Fibroblast of skin of abdomen (primary cell): ENCODE measurements at regions not wholly inside any gene's neighbourhood (a gene's known extent, or its start where the extent isn't known, plus 50 kb on each side); places are given as distances from the start of the nearest gene placed in this dataset.

ENCODE experiments used
- DNase-seq: peaks from one replicate; pipeline ENCODE4 v3.0.0-alpha.2; 2013

DNA sequence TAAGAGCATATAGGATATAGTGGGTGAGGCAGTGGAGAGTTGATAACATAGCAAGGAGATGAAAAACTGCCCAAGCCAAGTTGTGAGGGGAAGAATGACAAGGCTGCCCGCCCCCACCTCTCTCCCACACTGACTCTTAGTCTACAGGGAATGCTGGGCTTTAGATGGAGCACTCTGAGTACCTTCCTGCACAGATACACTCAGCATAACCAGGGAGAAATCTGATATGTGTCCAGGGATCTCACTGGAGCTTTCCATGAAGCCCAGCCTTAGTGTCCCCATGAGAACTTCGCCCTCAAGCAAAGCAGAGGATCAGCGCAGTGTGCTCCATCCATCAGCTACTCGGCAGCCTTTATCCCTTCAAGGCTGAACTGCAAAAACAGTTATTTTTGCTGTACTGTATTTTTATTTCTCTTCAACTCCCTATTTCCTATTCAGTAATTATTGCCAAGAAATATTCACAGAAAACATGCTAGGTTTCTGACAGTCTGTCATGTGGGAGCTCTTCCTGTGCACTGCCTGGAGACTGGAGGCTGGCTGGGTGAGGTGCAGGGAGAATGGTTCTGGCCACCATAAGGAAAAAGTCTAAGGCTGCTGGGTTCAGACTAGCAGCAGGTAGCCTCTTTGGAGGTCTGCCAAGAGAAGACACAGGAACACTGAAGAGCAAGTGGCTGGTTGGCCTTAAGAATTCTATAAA lies 475.2 kb upstream of the PPP2R3A start:
- no peak for DNase-seq

DNA sequence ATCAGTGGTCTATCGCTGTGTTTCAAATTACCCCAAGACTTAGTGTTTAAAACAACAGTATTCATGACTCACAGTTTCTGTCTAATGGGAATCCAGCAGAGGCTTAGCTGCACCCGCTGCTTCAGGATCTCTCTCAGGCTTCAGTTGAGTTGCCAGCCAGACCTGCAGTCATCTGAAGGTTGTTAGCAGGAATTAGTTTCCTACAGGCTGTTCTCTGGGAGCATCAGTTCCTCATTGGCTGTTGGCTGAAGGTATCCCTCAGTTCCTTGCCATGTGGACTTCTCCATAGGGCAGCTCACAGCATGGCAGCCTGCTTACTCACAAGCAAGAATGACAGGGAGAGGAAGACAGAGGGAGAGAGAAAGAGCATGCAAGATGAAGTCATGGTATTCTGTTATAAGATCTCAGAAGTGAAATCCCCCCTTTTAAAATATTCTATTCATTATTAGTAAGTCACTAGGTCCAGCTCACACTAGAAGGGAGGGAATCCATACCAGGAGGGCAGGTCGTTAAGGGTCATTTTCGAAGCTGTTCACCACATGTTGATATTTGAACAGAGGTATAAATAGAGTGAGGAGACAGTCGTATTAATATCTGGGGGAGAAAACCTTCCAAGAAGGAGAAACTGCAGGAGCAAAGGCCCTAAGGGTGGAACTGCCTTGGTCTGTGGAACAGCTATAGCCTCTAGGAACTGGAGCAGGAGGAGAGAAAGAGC lies 473.9 kb upstream of the PPP2R3A start:
- DNase-seq = peak; percentile 53

- DNase-seq = no peak
Measured at GRCh38 chr3:135495891-135496290, 469.6 kb upstream of the PPP2R3A start.

DNA sequence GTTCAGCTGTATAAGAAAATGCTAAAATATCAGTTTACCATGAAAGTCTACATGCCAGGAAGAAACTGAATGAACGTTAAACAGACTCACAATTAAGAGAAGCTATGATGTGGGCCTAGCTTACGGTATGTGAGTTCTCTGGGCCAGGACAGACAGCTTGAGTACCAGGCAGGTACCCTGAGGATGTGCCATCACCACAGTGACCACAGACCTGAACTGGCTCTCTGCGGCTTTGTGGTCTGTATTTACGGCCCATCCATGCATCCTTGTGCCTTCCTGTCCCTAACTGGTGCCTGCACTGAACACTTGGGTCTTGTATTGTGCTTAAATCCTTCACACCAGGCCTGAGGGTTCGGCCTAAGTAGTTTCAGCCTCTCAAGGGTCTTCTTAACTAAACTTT lies 467.5 kb upstream of the PPP2R3A start:
- no peak for DNase-seq

DNA sequence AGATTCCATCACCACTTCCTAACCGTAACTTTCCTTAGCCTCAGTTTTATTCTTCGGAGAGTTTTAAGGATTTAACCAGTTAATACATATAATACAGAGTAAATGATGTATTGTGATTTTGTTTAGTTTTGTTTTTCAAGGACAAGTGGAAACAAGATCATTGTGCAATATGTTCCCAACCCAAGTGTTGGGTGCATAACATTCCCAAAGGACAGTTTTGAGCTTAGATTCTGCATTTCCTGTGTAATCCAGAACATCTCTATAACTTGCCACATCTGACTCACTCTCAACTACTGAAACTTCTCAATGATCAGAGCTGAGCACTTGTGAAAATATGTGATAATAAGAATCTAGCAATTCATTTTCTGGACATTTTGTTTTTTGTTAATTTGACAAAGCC lies 466.1 kb upstream of the PPP2R3A start:
- no peak for DNase-seq

GRCh38 chr3:135500034-135500433 lies 465.5 kb upstream of the PPP2R3A start:
- no peak for DNase-seq

DNA sequence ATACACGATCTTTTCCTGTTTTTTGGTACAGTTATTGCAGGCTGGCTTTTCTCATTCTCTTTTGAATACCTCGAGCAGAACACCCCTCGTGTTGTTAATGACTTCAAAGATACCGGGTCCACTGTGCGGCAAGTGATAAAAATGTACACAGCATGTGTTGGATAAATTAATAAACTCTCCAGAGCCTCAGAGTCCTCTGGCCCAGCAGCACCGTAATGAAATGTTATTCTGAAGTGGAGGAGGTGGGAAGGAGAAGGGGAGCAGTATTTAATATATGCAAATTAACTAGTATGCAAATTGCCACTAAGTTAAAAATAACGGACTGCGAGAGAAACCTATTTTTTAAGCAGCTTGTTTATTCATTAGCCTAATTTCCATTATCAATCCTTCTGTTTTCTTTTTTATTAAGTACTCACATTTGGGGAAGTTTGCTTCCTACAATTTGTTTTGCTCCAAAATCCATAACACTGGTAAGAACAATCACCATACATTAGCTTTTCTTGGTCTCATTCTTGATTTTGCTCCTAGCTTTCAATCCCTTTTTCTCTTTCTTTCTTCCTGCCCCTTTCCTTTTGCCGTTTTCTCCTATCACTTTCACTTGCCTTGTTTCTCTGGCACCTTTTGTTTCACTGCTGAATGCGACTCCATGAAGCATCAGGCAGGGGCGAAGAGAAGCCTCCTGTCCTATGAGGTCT lies 462.3 kb upstream of the PPP2R3A start:
- no peak for DNase-seq

- peak; percentile 74 for DNase-seq
Measured at GRCh38 chr3:135503760-135504686, 461.5 kb upstream of the PPP2R3A start.

GRCh38 chr3:135513106-135514059 lies 452.1 kb upstream of the PPP2R3A start:
- DNase-seq = peak; percentile 69

GRCh38 chr3:135514060-135514448 lies 451.5 kb upstream of the PPP2R3A start:
- DNase-seq = no peak

GRCh38 chr3:135516143-135516542 lies 449.4 kb upstream of the PPP2R3A start:
- DNase-seq = peak; percentile 73

- no peak for DNase-seq
Measured at GRCh38 chr3:135528413-135529015, 437.0 kb upstream of the PPP2R3A start.

DNA sequence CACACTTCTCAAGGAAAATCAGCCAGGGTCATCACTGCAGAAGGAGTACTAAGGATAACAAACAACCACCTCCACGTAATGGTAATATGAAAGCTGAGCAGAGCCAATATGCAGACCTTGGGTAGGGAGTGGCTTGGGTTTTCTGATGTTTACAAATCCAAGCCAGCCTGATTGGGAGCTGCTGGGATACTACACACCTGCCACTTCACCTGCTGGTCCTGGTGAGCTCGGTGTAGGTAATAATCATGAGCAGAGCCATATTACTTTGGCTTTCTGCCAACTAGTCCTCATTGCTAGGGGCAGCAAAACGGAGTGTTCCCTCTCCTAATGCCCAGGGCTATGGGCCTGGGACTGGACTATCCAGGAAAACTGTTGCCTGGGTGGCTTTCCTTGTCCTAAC lies 433.5 kb upstream of the PPP2R3A start:
- DNase-seq = no peak

- no peak for DNase-seq
Measured at GRCh38 chr3:135538123-135538522, 427.4 kb upstream of the PPP2R3A start.

- DNase-seq = no peak
Measured at GRCh38 chr3:135539351-135539750, 426.2 kb upstream of the PPP2R3A start.

- no peak for DNase-seq
Measured at GRCh38 chr3:135539854-135540253, 425.7 kb upstream of the PPP2R3A start.

- DNase-seq = no peak
Measured at GRCh38 chr3:135549928-135550494, 415.5 kb upstream of the PPP2R3A start.

GRCh38 chr3:135556174-135556573 lies 409.4 kb upstream of the PPP2R3A start:
- DNase-seq = peak; percentile 64

GRCh38 chr3:135558150-135558783 lies 407.3 kb upstream of the PPP2R3A start:
- DNase-seq = no peak

GRCh38 chr3:135558906-135559305 lies 406.6 kb upstream of the PPP2R3A start:
- DNase-seq = peak; percentile 45
